HEK293 (cell line): ENCODE measurements at regions not wholly inside any gene's neighbourhood (a gene's known extent, or its start where the extent isn't known, plus 50 kb on each side); places are given as distances from the start of the nearest gene placed in this dataset.

Experiments
- CTCF ChIA-PET: fragments of 350-600 bp; formaldehyde crosslinking; extraction: SDS; loops from one replicate; lab custom pipeline; 2021; ENCODE audit warnings: antibody characterized with exemption; lab: Yijun Ruan, JAX
- POLR2A ChIA-PET: fragments of 300-600 bp; formaldehyde crosslinking; extraction: SDS; loops from one replicate; lab custom pipeline; 2020; ENCODE audit warnings: antibody characterized with exemption, inconsistent platforms; lab: Yijun Ruan, JAX
- H3K27ac ChIP-seq: fragments of 200-500 bp; sonication (Bioruptor generic); 2 replicates; pipeline ENCODE4 v1.5.1; 2014; ENCODE audit warnings: low read depth, low read length, control low read depth, inconsistent platforms; ENCODE audit errors: extremely low read depth
- H3K36me3 ChIP-seq, 2 experiments: fragments of 200-500 bp in 1 of 2; sonication (Bioruptor generic) in 1 of 2; 1 replicate in 1 of 2; 2 replicates in 1 of 2; pipeline ENCODE4 v1.5.1; 2014 to 2017; ENCODE audit warnings: inconsistent platforms in 2 of 2, low read length in 2 of 2; ENCODE audit not compliant: control insufficient read depth in 2 of 2, insufficient read depth in 1 of 2
- H3K4me1 ChIP-seq: fragments of 200-500 bp; sonication (Bioruptor generic); 2 replicates; pipeline ENCODE4 v1.5.1; 2014; ENCODE audit warnings: mild to moderate bottlenecking, low read length, inconsistent platforms; ENCODE audit not compliant: control insufficient read depth, insufficient read depth
- H3K4me3 ChIP-seq: 2 replicates; pipeline ENCODE4 v1.5.1; 2011; ENCODE audit warnings: low read depth, mild to moderate bottlenecking, control low read depth, low read length, moderate library complexity
- H3K9me3 ChIP-seq: fragments of 200-500 bp; sonication (Bioruptor generic); 2 replicates; pipeline ENCODE4 v1.5.1; 2014; ENCODE audit warnings: low read depth, low read length, inconsistent platforms; ENCODE audit not compliant: control insufficient read depth, insufficient read depth
- GLIS1 ChIP-seq: fragments of 450-650 bp; formaldehyde crosslinking; IDR thresholded peaks from 2 replicates; pipeline ENCODE4 v1.5.1; 2016; ENCODE audit warnings: missing biosample characterization, missing genetic modification characterization
- GLIS2 ChIP-seq: fragments of 450-650 bp; formaldehyde crosslinking; IDR thresholded peaks from 2 replicates; pipeline ENCODE4 v1.5.1; 2016; ENCODE audit warnings: missing biosample characterization, missing genetic modification characterization
- HOXD13 ChIP-seq: sonication (generic); formaldehyde crosslinking; IDR thresholded peaks from 2 replicates; pipeline ENCODE4 v1.8.0; 2022; ENCODE audit warnings: missing genetic modification reagents, borderline replicate concordance
- KLF16 ChIP-seq: fragments of 450-650 bp; formaldehyde crosslinking; IDR thresholded peaks from 2 replicates; pipeline ENCODE4 v1.5.1; 2017; ENCODE audit warnings: missing biosample characterization, missing genetic modification characterization
- KLF7 ChIP-seq: fragments of 450-650 bp; formaldehyde crosslinking; IDR thresholded peaks from 2 replicates; pipeline ENCODE4 v1.5.1; 2016; ENCODE audit warnings: missing biosample characterization, missing genetic modification characterization, borderline replicate concordance
- MYNN ChIP-seq: fragments of 450-650 bp; formaldehyde crosslinking; IDR thresholded peaks from 2 replicates; pipeline ENCODE4 v1.5.1; 2016; ENCODE audit warnings: missing biosample characterization, missing genetic modification characterization, borderline replicate concordance
- OVOL3 ChIP-seq: fragments of 450-650 bp; formaldehyde crosslinking; IDR thresholded peaks from 2 replicates; pipeline ENCODE4 v1.5.1; 2016; ENCODE audit warnings: missing biosample characterization, missing genetic modification characterization
- PBX3 ChIP-seq: sonication (generic); formaldehyde crosslinking; IDR thresholded peaks from 2 replicates; pipeline ENCODE4 v1.8.1; 2022; ENCODE audit warnings: mild to moderate bottlenecking, moderate library complexity, missing genetic modification reagents
- PRDM6 ChIP-seq: fragments of 450-650 bp; formaldehyde crosslinking; IDR thresholded peaks from 2 replicates; pipeline ENCODE4 v1.5.1; 2017; ENCODE audit warnings: missing biosample characterization, missing genetic modification characterization
- ZBTB7A ChIP-seq: fragments of 450-650 bp; formaldehyde crosslinking; IDR thresholded peaks from 2 replicates; pipeline ENCODE4 v1.5.1; 2016; ENCODE audit warnings: low read depth, missing biosample characterization, missing genetic modification characterization
- ZFP69B ChIP-seq: fragments of 450-650 bp; formaldehyde crosslinking; IDR thresholded peaks from 2 replicates; pipeline ENCODE4 v1.5.1; 2016; ENCODE audit warnings: missing biosample characterization, missing genetic modification characterization
- ZIC2 ChIP-seq: fragments of 450-650 bp; formaldehyde crosslinking; IDR thresholded peaks from 2 replicates; pipeline ENCODE4 v1.5.1; 2016; ENCODE audit warnings: missing biosample characterization, missing genetic modification characterization
- ZNF112 ChIP-seq: fragments of 450-650 bp; formaldehyde crosslinking; IDR thresholded peaks from 2 replicates; pipeline ENCODE4 v1.5.0; 2017; ENCODE audit warnings: missing biosample characterization, missing genetic modification characterization
- ZNF133 ChIP-seq: fragments of 450-650 bp; formaldehyde crosslinking; IDR thresholded peaks from 2 replicates; pipeline ENCODE4 v1.5.1; 2016; ENCODE audit warnings: missing biosample characterization, missing genetic modification characterization
- ZNF138 ChIP-seq: fragments of 450-650 bp; formaldehyde crosslinking; IDR thresholded peaks from 2 replicates; pipeline ENCODE4 v1.5.1; 2016; ENCODE audit warnings: missing biosample characterization, missing genetic modification characterization, borderline replicate concordance
- ZNF175 ChIP-seq: fragments of 450-650 bp; formaldehyde crosslinking; IDR thresholded peaks from 2 replicates; pipeline ENCODE4 v1.5.1; 2016; ENCODE audit warnings: missing biosample characterization, missing genetic modification characterization
- ZNF24 ChIP-seq: fragments of 450-650 bp; formaldehyde crosslinking; IDR thresholded peaks from 2 replicates; pipeline ENCODE4 v1.5.1; 2016; ENCODE audit warnings: missing biosample characterization, missing genetic modification characterization
- ZNF274 ChIP-seq, 2 experiments: fragments of 200-500 bp in 1 of 2; fragments of 450-650 bp in 1 of 2; sonication (Bioruptor generic) in 1 of 2; formaldehyde crosslinking in 1 of 2; IDR thresholded peaks; 2 replicates each; pipeline versions ENCODE4 v1.5.1 to v1.6.1; 2014 to 2016; ENCODE audit warnings: borderline replicate concordance in 1 of 2, inconsistent platforms in 1 of 2, low read length in 1 of 2, missing biosample characterization in 1 of 2, missing genetic modification characterization in 1 of 2
- ZNF366 ChIP-seq: fragments of 450-650 bp; formaldehyde crosslinking; conservative IDR thresholded peaks from 2 replicates; pipeline ENCODE4 v1.5.1; 2016; ENCODE audit warnings: missing biosample characterization, missing genetic modification characterization
- ZNF404 ChIP-seq: fragments of 450-650 bp; formaldehyde crosslinking; IDR thresholded peaks from 2 replicates; pipeline ENCODE4 v1.5.1; 2017; ENCODE audit warnings: missing biosample characterization, missing genetic modification characterization
- ZNF510 ChIP-seq: fragments of 450-650 bp; formaldehyde crosslinking; IDR thresholded peaks from 2 replicates; pipeline ENCODE4 v1.5.1; 2018; ENCODE audit warnings: mild to moderate bottlenecking, missing genetic modification characterization, missing biosample characterization; ENCODE audit not compliant: insufficient replicate concordance
- ZNF514 ChIP-seq: fragments of 450-650 bp; formaldehyde crosslinking; IDR thresholded peaks from 2 replicates; pipeline ENCODE4 v1.5.1; 2016; ENCODE audit warnings: missing biosample characterization, missing genetic modification characterization
- ZNF560 ChIP-seq: fragments of 450-650 bp; formaldehyde crosslinking; IDR thresholded peaks from 2 replicates; pipeline ENCODE4 v1.5.1; 2017; ENCODE audit warnings: missing biosample characterization, missing genetic modification characterization, borderline replicate concordance
- ZNF585B ChIP-seq: fragments of 450-650 bp; formaldehyde crosslinking; IDR thresholded peaks from 2 replicates; pipeline ENCODE4 v1.5.1; 2016; ENCODE audit warnings: missing biosample characterization, missing genetic modification characterization
- ZNF621 ChIP-seq: fragments of 450-650 bp; formaldehyde crosslinking; IDR thresholded peaks from 2 replicates; pipeline ENCODE4 v1.5.1; 2017; ENCODE audit warnings: missing biosample characterization, missing genetic modification characterization
- ZNF701 ChIP-seq: fragments of 450-650 bp; formaldehyde crosslinking; IDR thresholded peaks from 2 replicates; pipeline ENCODE4 v1.5.1; 2016; ENCODE audit warnings: missing biosample characterization, missing genetic modification characterization
- ZNF768 ChIP-seq: fragments of 450-650 bp; formaldehyde crosslinking; IDR thresholded peaks from 2 replicates; pipeline ENCODE4 v1.5.1; 2018; ENCODE audit warnings: missing biosample characterization, mild to moderate bottlenecking, missing genetic modification characterization
- ZNF843 ChIP-seq: fragments of 450-650 bp; formaldehyde crosslinking; IDR thresholded peaks from 2 replicates; pipeline ENCODE4 v1.5.1; 2016; ENCODE audit warnings: missing biosample characterization, missing genetic modification characterization
- TF ChIP-seq, protein P1 (sequence below): IDR thresholded peaks from 2 replicates; pipeline ENCODE4 v1.6.1; 2011; ENCODE audit warnings: mild to moderate bottlenecking, low read depth, low read length, borderline replicate concordance

DNA sequence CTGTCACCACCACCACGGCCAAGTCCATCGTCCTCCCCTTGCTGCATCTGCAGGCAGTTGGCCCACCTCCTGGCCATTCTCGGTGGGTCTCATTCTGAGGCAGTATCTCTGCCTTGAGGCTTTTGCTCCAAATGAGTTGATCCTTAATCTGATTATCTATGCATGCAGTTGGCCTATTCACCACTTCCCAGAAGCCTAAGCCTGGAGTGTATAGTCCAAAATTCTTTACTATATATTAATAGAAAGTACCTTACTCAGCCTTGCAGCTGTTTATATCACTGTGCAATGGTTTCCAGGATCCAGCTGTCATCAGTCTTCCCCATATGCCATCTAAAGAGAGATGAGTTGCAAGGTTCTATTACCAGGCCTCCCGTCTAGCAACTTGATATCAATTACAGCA is 292.4 kb downstream of the SS18 start (continued):
- TF ChIP-seq ZIC2 (no peak), ZNF514 (tag by site-specific recombination) (no peak), ZNF24 (no peak), ZNF133 (tag by site-specific recombination) (no peak), ZNF366 (tag by site-specific recombination) (no peak)

GRCh38 chr18:25795213-25795612 is 295.2 kb downstream of the SS18 start:
- H3K9me3 ChIP-seq, result no peaks in the 10 kb centered on the region
- POLR2A ChIA-PET, result no interaction called here
- no peak for TF ChIP-seq ZNF701 (tag by site-specific recombination)
- no peak for TF ChIP-seq ZBTB7A (tag by site-specific recombination)
- no peak for TF ChIP-seq PBX3
- TF ChIP-seq ZNF138 (tag by site-specific recombination), result no peak
- no peak for TF ChIP-seq ZNF768
- TF ChIP-seq GLIS1 (tag by site-specific recombination), result no peak
- TF ChIP-seq ZNF585B, result no peak
- no peak for TF ChIP-seq ZNF404 (tag by site-specific recombination)
- TF ChIP-seq, protein P1, sequence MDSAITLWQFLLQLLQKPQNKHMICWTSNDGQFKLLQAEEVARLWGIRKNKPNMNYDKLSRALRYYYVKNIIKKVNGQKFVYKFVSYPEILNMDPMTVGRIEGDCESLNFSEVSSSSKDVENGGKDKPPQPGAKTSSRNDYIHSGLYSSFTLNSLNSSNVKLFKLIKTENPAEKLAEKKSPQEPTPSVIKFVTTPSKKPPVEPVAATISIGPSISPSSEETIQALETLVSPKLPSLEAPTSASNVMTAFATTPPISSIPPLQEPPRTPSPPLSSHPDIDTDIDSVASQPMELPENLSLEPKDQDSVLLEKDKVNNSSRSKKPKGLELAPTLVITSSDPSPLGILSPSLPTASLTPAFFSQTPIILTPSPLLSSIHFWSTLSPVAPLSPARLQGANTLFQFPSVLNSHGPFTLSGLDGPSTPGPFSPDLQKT, result no peak
- no peak for TF ChIP-seq GLIS2 (tag by site-specific recombination)
- TF ChIP-seq ZNF843, result no peak
- TF ChIP-seq PRDM6 (tag by site-specific recombination), result no peak
- no peak for TF ChIP-seq HOXD13 (CRISPR knock-in tag)

GRCh38 chr18:25787276-25787675 is 303.1 kb downstream of the SS18 start:
- no peak overlapping the region for H3K4me3 ChIP-seq
- H3K9me3 ChIP-seq, result no peaks in the 10 kb centered on the region
- no peak overlapping the region for H3K27ac ChIP-seq
- POLR2A ChIA-PET, result no interaction called here
- H3K36me3 ChIP-seq, result no peaks in the 10 kb centered on the region
- CTCF ChIA-PET, result no interaction called here
- no peaks in the 10 kb centered on the region for H3K4me1 ChIP-seq
- TF ChIP-seq ZNF112 (no peak), ZNF510 (no peak), MYNN (tag by site-specific recombination) (no peak), KLF7 (tag by site-specific recombination) (no peak), ZNF274 (IDR thresholded peaks at IDR 0.05; ENCODE audit: low read length) (no peak), ZNF274 (tag by site-specific recombination; IDR thresholded peaks at IDR 0.05; ENCODE audit: borderline replicate concordance) (no peak), ZNF621 (tag by site-specific recombination) (no peak), ZNF560 (tag by site-specific recombination) (no peak), ZNF175 (tag by site-specific recombination) (no peak), OVOL3 (tag by site-specific recombination) (no peak), KLF16 (no peak), ZFP69B (tag by site-specific recombination) (no peak)

More at GRCh38 chr18:25795213-25795612, 295.2 kb downstream of the SS18 start:
- no peaks in the 10 kb centered on the region for H3K4me1 ChIP-seq
- CTCF ChIA-PET, result no interaction called here
- no peak overlapping the region for H3K4me3 ChIP-seq
- no peaks in the 10 kb centered on the region for H3K36me3 ChIP-seq
- no peak overlapping the region for H3K27ac ChIP-seq
